ENCODE measurements at regions not wholly inside any gene's neighbourhood (a gene's known extent, or its start where the extent isn't known, plus 50 kb on each side); places are given as distances from the start of the nearest gene placed in this dataset.

GRCh38 chr6:152905551-152906299, 77.1 kb downstream of the FBXO5 start:
- TF ChIP-seq REST (IDR thresholded peaks at IDR 0.05; ENCODE audit: insufficient replicate concordance, low read depth) (no peak), GABPA (IDR thresholded peaks at IDR 0.05; ENCODE audit: low read depth) (no peak), CTCF (IDR thresholded peaks at IDR 0.05; ENCODE audit: insufficient read depth, low read length) (no peak), POLR2AphosphoS5 (IDR thresholded peaks at IDR 0.05; ENCODE audit: low read depth) (no peak), SPI1 (IDR thresholded peaks at IDR 0.05; ENCODE audit: borderline replicate concordance, low read depth) (no peak)
- Histone ChIP-seq H3K27me3 (ENCODE audit: insufficient read depth, poor library complexity, severe bottlenecking) (no peaks in the 10 kb centered on the region), H3K27ac (replicated peaks) (no peak overlapping the region), H3K4me3 (replicated peaks; ENCODE audit: insufficient read depth, low read length) (no peak overlapping the region)
- no peak for DNase-seq (ENCODE audit: low read depth in 1 of 2, low spot score in 1 of 2)

GRCh38 chr6:152909241-152909640, 73.6 kb downstream of the FBXO5 start:
- no peak for DNase-seq (ENCODE audit: low read depth in 1 of 2, low spot score in 1 of 2)
- TF ChIP-seq SPI1 (IDR thresholded peaks at IDR 0.05; ENCODE audit: borderline replicate concordance, low read depth) = no peak
- TF ChIP-seq CTCF (IDR thresholded peaks at IDR 0.05; ENCODE audit: insufficient read depth, low read length) = no peak
- Histone ChIP-seq H3K4me3 (replicated peaks; ENCODE audit: insufficient read depth, low read length) (no peak overlapping the region), H3K27ac (replicated peaks) (no peak overlapping the region), H3K27me3 (ENCODE audit: insufficient read depth, poor library complexity, severe bottlenecking) (no peaks in the 10 kb centered on the region)

- TF ChIP-seq REST (IDR thresholded peaks at IDR 0.05; ENCODE audit: insufficient replicate concordance, low read depth) (no peak), CTCF (IDR thresholded peaks at IDR 0.05; ENCODE audit: insufficient read depth, low read length) (no peak), GABPA (IDR thresholded peaks at IDR 0.05; ENCODE audit: low read depth) (no peak), SPI1 (IDR thresholded peaks at IDR 0.05; ENCODE audit: borderline replicate concordance, low read depth) (no peak), POLR2AphosphoS5 (IDR thresholded peaks at IDR 0.05; ENCODE audit: low read depth) (no peak)
- no peak overlapping the region for H3K27ac ChIP-seq (replicated peaks)
- no peak overlapping the region for H3K4me3 ChIP-seq (replicated peaks; ENCODE audit: insufficient read depth, low read length)
- H3K27me3 ChIP-seq (ENCODE audit: insufficient read depth, poor library complexity, severe bottlenecking) = no peaks in the 10 kb centered on the region
- no peak for DNase-seq (ENCODE audit: low read depth in 1 of 2, low spot score in 1 of 2)
Measured at GRCh38 chr6:152916035-152916434, 66.8 kb downstream of the FBXO5 start.

GRCh38 chr6:152918991-152919390, 63.9 kb downstream of the FBXO5 start:
- no peak for DNase-seq (ENCODE audit: low read depth in 1 of 2, low spot score in 1 of 2)
- Histone ChIP-seq H3K27me3 (ENCODE audit: insufficient read depth, poor library complexity, severe bottlenecking) (no peaks in the 10 kb centered on the region), H3K27ac (replicated peaks) (no peak overlapping the region), H3K4me3 (replicated peaks; ENCODE audit: insufficient read depth, low read length) (no peak overlapping the region)
- TF ChIP-seq GABPA (IDR thresholded peaks at IDR 0.05; ENCODE audit: low read depth) (no peak), POLR2AphosphoS5 (IDR thresholded peaks at IDR 0.05; ENCODE audit: low read depth) (no peak), REST (IDR thresholded peaks at IDR 0.05; ENCODE audit: insufficient replicate concordance, low read depth) (no peak), CTCF (IDR thresholded peaks at IDR 0.05; ENCODE audit: insufficient read depth, low read length) (no peak), SPI1 (IDR thresholded peaks at IDR 0.05; ENCODE audit: borderline replicate concordance, low read depth) (no peak)
